ENCODE measurements at regions not wholly inside any gene's neighbourhood (a gene's known extent, or its start where the extent isn't known, plus 50 kb on each side); places are given as distances from the start of the nearest gene placed in this dataset.

DNA sequence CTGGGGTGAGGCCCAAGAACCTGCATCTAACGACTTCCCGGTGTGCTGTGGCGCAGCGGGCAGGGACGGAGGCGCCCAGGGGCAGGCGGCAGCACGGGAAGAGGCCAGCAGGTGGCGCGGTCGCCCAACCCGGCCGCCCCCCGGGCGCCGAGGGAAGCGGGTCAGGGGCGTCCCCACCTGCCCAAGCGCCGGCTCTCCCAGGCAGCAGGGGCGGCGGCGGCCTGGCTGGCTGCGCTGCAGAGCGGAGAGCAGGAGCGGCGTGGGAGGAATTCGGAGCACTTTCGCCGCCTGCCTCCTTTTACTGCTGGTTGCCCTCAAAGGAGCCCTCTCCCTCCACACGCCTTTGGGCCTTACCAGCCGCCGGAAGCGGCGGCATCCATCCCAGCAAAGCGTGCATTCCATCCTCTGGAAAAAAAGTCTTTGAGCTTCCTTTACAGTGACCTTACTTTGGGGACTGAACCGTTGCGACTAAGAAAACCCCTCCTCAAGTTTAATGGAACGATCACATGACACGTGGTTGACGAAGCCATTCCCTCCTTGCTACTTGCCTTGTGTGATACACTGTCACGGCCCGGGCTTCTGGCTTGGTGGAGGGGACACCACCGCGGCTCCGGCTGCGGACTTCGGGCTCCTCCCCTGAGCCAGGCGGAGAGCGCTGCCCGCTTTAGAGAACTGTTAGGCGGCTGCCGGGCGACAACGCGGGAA, 106.8 kb upstream of the CLMP start:
- DNase-seq, result peak; percentile 60

DNA sequence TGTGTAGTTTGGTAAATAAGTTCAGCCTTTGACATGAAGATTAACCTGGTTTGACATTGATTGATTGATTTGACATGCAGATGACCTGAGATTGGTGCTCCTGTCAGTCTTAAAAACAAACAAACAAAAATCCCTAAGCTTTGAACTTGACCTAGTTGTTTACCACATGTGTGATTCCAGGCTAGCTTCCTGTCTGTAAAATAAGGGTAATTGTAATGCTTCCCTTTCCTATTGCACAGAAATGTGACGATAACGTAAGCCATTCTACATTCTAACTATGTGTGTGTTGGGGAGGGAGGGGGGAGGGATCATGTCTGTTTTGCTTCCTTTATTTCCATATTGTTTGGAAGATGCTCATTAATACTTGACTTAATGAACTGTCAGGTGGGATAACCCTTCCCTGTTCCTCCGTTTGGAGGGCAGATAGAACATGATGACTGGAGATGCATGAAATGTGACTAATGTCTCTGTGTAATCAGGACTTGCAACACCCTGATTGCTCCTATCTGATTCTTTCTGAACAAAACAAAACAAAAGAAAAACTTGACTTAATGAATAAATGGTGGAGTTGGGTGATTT, 106.1 kb upstream of the CLMP start:
- DNase-seq, result peak; percentile 71

DNA sequence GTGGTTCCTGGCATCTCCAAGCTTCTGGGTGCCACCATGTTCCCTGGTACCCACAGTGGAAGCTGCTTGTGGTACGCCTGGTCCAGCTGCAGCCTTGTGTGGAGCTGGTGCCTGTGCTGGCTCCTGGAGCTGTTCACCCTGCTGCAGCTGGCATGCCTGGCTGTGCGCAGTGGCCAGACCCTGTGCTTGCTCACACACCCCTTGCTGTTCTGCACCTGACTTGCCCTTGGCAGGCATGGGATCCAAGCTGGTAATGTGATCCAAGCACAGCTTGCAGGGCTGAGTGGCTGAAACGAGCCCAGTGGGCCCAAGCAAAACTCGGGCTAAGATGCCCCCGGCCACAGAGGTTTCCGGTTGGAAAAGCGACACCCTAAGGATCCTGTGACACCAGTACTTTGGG, 104.7 kb upstream of the CLMP start:
- DNase-seq, result no peak

DNA sequence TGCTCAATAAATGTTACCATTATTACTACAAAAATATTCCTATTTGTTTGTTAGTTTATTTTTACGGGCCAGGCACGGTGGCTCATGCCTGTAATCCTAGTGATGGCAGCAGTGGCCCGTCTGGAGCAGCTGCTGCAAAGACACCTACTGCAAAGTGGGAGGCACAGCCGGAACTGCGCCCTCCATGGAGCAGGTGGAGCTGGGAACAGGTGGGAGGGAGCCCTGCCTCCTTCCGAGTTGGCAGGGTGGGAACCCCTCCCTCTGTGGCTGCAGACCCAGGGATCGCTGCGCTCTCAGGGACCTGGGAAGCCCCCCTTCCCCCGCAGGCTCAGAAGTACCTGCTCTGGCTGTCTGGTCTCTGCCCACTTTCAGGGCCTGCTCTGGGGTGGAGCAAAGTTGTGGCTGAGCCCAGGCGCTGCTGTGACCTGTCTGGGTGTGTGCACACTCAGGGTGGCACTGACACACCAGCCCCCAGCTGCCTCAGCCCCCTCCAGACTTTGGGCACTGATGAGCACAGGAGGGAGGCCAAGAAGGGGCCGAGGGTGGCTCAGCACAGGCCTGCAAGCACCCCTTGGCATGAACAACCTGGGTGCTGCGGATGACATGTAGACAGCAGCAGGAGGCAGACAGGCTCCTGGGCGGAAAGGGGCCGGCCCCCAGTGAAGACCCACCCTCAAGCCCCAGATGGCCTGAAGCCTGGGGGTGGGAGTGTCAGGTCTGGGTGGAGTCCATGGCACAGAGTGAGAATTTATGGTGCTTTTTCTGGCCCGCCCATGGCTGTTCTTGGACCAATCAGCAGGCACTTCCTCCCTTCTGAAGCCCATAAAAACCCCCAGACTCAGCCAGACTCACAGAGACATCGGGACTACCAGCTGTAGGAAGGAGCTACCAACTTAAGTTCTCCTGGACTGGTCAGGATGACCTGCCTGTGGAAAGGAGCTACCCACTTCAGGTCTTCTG, 103.7 kb upstream of the CLMP start:
- no peak for DNase-seq

DNA sequence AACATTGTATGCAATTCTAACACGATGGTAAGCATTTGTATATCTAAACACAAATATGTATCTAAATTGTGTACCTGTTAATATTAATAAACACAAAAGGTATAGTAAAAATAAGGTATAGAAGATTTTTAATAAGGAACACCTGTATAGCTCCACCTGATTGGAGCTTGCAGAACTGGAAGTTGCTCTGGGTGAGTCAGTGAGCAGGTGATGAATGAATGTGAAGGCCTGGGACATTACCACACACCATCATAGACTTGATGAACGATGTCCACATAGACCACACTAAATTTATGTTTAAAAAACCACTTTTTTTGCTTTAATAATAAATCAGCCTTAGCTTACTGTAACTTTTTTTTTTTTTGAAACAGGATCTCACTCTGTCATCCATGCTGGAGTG, 97.6 kb upstream of the CLMP start:
- DNase-seq, result no peak

DNA sequence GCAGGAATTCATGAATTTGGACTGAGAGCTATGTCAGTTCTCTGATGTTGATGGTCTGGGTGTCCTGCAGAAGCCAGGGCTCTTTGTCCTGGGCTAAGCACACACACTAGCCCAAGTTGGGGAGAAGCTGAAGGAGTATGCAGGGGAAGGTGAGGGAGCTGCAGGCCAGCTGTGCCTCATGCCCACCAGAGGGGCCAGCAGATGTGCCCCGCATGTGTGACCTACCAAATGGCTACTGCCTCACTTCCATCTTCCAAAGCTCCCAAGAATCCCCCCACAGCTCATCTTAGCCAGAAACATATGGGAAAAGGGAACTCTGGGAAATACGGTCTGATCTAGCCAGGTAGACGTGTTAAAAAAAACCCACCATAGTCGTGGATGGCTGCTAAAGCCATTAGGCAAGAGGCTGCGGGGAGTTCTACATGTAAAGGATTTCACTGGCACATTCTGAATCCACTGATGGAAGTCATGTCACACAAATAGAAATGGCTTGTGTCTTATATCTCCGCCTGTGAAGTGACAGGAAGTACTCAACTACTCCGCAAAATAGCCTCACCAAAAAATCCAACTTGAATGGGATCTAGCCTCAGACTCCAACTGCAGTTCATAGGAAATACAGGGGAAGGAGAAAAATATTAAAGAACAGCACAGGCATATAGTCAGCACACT, 96.3 kb upstream of the CLMP start:
- no peak for DNase-seq

DNA sequence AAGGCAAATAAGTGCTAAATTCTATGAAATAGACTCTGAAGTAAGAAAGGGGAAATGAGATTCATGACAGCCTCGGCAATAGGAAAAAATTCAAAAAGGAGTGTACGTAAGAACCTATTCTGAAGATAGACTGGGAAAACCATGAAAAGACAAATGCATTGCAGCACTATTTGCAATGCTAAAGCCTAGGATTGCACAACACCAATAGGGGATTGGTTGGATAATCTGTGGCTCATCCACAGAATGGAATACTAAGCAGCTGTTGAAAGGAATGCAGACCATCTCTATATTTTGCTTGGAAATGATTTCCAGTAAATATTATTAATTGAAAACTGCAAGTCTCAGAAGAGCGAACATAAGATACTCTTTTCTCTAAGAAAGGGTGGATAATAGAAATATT, 91.7 kb upstream of the CLMP start:
- DNase-seq, result peak; percentile 30

DNA sequence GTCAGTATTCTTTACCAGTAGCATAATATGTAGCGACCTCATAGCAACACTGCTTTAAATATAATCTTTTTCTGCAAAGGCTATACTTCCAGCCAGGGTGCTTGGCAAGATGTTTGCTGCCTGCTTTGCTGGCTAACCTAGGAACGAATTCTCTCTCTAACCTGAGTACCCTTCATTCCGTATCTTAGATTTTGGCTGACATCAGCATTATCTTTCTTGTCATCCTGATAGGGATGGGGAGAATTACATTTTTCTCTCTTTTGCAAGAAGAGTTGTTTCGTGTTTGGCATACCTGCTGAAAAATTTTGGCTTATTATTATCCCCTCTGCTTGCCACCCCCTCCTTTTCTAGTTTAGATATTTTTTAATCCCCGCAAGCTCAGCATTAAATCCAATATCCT, 91.2 kb upstream of the CLMP start:
- DNase-seq, result no peak

DNA sequence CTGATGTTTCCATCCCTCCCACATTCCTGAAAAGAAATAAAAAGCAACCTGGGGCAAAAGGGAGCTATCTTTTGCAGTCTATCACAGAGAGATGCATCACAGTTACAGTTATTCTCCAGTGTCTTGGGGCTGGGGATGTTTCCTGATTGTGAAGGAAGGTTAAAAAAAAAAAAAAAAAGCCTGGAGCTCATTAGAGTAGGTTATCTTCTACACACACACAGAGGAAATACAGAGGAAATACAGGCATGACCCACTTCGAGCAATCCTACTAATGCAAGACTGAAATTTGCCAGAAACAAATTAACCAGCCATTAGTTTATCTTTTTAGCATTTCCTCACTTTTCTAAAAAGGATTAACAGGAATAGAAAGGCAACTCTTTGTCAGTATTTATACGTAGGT, 89.4 kb upstream of the CLMP start:
- no peak for DNase-seq

DNA sequence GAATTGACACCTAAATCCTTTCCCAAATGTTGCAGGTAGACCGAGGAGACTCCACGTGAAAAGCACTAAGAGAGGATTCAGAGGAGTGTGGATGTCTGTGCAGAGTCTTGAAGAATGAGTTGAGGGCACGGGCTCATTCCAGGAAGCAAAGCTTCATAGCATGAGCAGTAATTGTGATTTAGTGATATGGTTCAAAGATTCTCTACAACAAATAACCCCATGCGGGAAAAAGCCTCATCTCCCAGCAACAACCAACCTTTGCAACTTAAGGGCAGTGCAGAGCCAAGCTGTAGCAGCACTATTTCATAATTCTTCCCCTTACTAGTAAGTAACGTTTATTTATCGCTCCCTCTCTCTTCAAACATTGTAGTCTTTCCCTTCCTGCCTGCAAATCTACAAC, 87.5 kb upstream of the CLMP start:
- no peak for DNase-seq

DNA sequence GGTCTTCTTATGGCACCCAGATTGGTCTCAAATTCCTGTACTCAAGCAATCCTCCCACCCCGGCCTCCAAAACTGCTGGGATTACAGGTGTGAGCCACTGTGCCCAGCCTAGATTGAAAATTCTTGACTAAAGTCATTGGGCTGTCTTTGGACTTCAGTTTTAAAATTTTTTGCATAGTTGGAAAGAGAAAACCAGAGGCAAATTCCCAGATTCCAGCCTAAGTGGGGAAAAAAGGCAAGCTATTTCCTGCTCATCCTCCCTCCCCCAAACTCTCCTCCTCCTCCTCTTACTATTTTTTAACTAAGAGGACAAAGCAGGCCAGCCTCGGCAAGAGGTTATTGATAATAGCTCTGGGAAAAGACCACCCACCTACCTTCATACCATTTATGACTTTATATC, 78.6 kb upstream of the CLMP start:
- no peak for DNase-seq

DNA sequence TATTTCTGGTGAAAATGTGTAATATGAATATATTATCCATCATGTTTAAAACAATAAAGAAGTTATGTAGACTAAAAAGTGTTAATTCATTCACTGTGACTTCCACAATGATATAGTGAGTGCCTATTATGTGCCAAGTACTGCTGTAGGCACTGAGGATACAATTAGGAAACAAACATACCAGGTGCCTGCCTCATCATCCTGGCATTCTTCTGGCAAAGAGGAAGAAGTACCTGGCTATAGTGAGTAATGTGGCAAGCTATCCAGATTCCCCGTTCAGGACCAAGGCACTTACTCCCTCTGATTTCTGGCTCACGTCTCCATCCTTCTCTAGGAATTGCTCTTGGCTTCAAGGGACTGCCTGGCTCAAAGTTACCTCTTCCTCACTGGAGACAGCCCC, 77.5 kb upstream of the CLMP start:
- no peak for DNase-seq

DNA sequence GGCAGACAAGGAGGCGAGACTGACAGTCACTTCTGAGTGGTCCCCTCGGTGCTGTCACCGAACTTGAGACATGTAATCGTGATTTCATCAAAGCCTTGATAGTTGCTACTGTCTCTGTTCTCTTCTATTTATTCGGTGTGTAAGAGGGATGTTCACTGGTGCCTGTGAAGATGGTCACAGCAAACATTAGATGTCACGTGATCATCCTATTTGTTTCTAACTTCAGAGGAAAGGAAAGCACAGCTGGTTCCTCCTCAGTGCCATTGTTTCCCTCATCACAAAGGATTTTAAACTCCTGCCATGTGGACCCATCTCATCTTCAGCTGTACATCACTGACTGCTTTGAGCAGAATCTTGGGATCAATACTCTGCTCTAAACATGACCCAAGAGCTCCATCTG, 73.1 kb upstream of the CLMP start:
- DNase-seq, result no peak

DNA sequence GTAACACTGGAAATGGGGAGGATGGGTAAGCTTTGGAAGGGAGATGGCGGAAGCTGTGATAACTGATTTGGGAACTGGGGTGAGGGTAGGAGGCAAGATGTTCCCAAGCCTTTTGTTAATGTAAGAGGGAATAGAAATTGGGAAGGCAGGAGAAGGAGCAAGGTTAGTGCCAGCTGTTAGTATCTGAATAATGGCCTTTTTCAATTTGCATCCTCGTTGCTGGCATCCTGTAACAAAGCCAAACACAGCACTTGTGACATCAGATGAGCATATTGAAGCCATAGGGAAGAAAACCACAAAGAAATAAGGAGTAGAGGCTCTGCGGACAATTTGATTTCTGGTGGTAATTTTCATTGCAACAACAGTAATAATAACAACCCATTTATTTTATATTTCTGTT, 70.9 kb upstream of the CLMP start:
- DNase-seq, result no peak

DNA sequence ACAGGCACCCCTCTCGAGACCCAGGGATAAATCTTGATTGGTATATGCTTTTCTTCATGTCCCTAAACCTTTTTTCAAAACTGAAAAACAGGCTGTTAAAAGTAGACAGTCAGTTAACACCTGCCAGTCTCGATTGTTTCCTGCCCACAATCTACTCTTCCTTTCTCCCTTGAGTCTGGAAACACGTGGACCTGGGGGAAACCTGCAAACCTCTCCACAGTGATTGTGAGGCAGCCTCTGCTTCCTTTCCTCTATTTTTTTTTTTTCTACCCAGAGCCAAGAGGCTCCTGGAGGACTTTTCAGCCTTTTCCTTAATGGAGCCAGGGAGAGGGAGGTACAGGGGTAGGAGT, 69.4 kb upstream of the CLMP start:
- no peak for DNase-seq

DNA sequence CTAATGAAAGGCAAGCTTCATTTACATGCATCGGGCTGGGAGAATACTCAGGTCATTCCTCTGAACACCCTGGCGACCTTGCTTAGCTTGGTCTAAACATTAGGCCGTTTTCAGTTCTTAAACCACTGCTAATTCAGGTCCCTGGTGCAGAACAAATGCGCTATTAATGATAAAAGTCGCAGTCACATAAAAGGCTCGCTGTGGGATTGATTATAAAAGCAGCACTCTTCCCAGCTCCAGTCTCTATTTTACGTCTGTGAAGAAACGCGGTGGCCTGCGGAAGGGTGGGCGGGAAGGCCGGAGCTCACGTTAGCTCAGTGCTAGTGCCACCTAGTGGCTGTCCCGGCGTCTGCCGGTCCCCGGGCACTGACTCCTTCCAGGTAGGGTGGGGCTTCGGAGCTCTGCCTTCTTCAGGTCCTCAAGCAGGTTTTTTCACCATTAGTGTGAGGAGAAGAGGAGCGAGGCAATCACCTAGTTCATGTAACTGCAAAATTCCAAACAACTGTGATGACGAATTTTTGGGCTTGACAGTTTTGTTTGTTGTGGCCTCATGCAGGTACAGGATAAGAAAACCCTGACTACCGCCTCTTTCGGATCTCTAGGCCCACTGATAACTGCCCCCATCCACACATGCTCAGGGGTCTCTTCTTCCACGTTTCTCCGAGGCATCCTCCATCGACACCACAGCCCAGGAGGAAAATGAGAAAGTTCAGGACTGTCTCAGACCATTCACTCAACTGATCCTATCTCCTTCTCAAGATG, 66.5 kb upstream of the CLMP start:
- peak; percentile 82 for DNase-seq

DNA sequence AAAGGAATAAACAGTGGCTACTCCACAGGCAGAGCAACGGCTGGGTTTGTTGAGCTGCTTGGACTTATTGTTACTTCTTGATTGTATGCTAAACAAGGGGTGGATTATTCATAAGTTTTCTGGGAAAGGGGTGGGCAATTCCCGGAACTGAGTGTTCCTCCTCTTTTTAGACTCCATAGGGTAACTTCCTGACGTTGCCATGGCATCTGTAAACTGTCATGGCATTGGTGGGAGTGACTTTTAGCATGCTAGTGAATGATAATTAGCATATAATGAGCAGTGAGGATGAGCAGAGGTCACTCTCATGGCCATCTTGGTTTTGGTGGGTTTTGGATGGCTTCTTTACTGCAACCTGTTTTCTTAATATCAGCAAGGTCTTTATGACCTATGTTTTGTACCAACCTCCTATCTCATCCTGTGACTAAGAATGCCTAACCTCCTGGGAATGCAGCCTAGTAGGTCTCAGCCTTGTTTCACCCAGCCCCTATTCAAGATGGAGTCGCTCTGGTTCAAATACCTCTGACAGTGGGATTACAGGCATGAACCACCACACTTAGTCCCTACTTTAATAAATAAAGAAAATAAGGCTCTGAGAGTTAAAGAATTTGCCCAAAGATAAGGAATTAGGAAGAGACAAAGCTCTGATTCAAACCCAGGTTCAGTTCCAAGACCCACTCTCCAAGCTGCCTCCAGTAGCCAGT, 65.6 kb upstream of the CLMP start:
- no peak for DNase-seq

DNA sequence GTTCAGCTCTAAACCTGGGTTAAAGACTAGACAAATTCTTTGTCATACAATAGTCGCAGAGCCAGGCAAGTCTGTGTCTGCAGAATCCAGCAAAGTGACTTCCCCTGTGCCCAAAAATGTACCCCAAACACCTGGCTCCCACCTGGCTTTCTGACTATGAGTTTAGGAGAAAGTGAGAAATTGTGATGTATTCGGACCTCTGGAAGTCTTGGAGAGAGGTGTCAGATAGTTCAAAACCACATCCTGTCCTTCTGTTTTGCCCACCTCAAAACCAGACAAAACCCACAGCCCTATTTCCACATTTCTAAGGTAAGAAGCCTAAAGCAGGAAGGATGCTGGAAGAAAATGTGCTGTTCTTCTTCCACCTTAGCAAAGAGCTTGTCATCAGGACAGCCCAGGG, 63.8 kb upstream of the CLMP start:
- DNase-seq, result no peak

DNA sequence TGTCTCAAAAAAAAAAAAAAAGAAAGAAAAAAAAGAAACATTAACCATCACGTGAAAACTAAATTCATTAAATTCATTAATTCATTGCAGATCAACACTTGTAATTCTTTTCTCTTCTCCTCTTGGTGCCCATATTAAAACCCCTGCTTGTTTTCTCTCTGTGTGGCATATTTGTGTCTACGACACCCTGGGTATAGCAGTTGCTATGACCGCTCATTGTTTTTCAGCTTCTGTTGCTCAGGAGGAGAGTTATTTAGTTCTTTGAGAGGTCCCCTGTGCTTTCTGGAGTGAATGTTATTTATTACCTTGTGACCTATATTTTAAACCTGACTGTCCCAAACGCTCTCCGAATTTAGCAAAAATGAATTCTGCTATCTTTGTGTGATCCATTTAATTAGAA, 62.3 kb upstream of the CLMP start:
- no peak for DNase-seq

DNA sequence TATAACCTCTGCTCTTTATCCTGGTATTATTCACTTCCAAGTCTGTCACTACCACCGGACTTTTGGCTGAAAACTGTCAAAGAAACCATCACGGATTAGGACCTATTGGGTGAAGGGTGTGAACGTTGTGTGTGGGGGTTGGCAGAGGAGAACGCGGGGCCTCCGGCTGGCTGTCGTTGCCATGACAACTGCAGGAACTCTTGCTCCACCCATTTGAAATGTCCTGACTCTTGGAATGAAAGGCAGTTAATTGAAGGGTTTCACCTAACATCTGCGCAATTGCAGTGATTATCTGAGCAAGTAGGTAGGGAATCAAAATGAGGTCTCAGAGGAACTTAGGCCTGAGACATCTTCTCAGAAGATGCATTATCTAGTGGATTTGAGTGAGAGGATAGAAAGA, 60.9 kb upstream of the CLMP start:
- DNase-seq, result no peak

DNA sequence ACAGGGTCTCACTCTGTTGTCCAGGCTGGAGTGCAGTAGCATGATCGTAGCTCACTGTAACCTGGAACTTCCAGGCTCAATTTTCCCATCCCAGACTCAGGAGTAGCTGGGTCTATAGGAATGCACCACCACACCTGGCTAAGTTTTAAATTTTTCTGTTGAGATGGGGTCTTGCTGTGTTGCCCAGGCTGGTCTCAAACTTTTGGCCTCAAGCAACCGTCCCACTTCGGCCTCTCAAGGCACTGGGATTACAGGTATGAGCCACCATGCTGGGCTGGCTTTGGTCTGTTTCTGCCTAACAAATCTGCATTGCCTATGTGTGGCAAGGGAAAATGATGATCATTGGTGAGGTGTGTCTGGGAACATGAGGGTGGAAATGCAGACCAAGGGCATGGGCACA, 59.3 kb upstream of the CLMP start:
- no peak for DNase-seq

DNA sequence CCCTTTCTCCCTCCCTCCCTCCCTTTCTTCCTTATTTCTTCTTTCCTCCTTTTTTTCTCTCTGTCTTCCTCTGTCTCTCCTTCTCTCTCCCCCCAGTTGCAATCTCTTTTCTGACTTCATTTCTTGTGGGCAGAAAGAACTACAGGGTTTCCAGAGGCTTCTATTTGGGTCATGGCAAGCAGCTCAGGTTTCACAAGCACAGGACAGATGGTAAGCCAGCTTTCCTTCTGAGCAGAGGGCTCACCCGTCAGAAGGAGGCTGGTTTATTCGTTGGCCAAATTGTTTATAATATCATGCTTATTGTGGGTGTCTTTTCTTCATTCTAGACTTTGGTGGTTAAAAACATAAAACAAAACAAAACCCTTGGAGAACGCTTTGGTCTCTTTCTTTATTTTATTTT, 58.9 kb upstream of the CLMP start:
- no peak for DNase-seq

Data from suppressor macrophage treated with lipopolysaccharide for 4 hours (primary cell).